ENCODE measurements at regions not wholly inside any gene's neighbourhood (a gene's known extent, or its start where the extent isn't known, plus 50 kb on each side); places are given as distances from the start of the nearest gene placed in this dataset.

GRCh38 chr2:12918138-12918834, 201.6 kb downstream of the TRIB2 start:
- H3K27me3 Mint-ChIP-seq = peaks cover 34% of the 10 kb centered on the region
- CTCF ChIA-PET = interaction anchor here (2.1 kb wide), 1 partner anchor 12 kb away, joined by 8 read pairs; no protein-coding TSS in a partner anchor
- no peak for DNase-seq

More at GRCh38 chr2:12918138-12918834, 201.6 kb downstream of the TRIB2 start:
- H3K4me1 Mint-ChIP-seq = no peaks in the 10 kb centered on the region
- H3K4me3 ChIP-seq (ENCODE audit: control extremely low read depth in 1 of 5, extremely low read depth in 1 of 5, insufficient read depth in 1 of 5, low read depth in 2 of 5, low read length in 4 of 5) = no peak overlapping the region
- no peak for ATAC-seq (ENCODE audit: low read depth)
- H3K27me3 ChIP-seq (replicated peaks in 1 of 4; ENCODE audit: control extremely low read depth in 1 of 4, control insufficient read depth in 3 of 4, insufficient read depth in 4 of 4, low read length in 3 of 4) = peaks cover 0 to 3% (median 1%) of the 10 kb centered on the region in 4 experiments
- no peak overlapping the region for H3K27ac Mint-ChIP-seq
- H3K4me3 Mint-ChIP-seq = no peak overlapping the region
- H4K20me1 ChIP-seq (ENCODE audit: control insufficient read depth, insufficient read depth, low read length, poor library complexity, severe bottlenecking) = no peaks in the 10 kb centered on the region
- TF ChIP-seq CTCF (IDR thresholded peaks at IDR 0.05) (no peak), EZH2 (IDR thresholded peaks at IDR 0.05; ENCODE audit: borderline replicate concordance, insufficient read depth, low read depth, low read length, poor library complexity, severe bottlenecking) (no peak)
- H3K9me3 Mint-ChIP-seq (ENCODE audit: insufficient read depth) = no peaks in the 10 kb centered on the region
- no peak overlapping the region for H3K9ac ChIP-seq (ENCODE audit: low read length)
- WGBS (ENCODE audit: insufficient coverage) = no CpG with 5 or more reads among the region's 7 CpGs
- no peaks in the 10 kb centered on the region for H3K79me2 ChIP-seq (ENCODE audit: control insufficient read depth, insufficient read depth, low read length)
- H2AFZ ChIP-seq (ENCODE audit: insufficient read depth, low read depth, low read length, poor library complexity, severe bottlenecking) = no peak overlapping the region
- no peak overlapping the region for H3K4me2 ChIP-seq (replicated peaks; ENCODE audit: low read depth, low read length, poor library complexity, severe bottlenecking)
- H3K4me1 ChIP-seq (ENCODE audit: control insufficient read depth in 2 of 2, insufficient read depth in 2 of 2, low read length in 2 of 2) = no peaks in the 10 kb centered on the region
- intact Hi-C loops (cut with micrococcal nuclease) = no loop called here
- no peaks in the 10 kb centered on the region for H3K36me3 ChIP-seq (replicated peaks in 1 of 2; ENCODE audit: control extremely low read depth in 1 of 2, control insufficient read depth in 1 of 2, extremely low read depth in 1 of 2, insufficient read depth in 2 of 2, low read length in 1 of 2)
- H3K27ac ChIP-seq (ENCODE audit: low read length in 2 of 2) = no peak overlapping the region
- peaks cover 0 to under 1% (median 0%) of the 10 kb centered on the region in 3 donors for H3K9me3 ChIP-seq (ENCODE audit: control extremely low read depth in 1 of 3, control insufficient read depth in 2 of 3, insufficient read depth in 1 of 3, low read length in 2 of 3)
- POLR2A ChIA-PET = no interaction called here

Data from B cell (primary cell).